Glutamatergic neuron (in vitro differentiated cells): ENCODE measurements at regions not wholly inside any gene's neighbourhood (a gene's known extent, or its start where the extent isn't known, plus 50 kb on each side); places are given as distances from the start of the nearest gene placed in this dataset.

ENCODE experiments used
- DNase-seq: peaks from one replicate; pipeline ENCODE4 v3.0.0; 2022
- H3K27ac Mint-ChIP-seq: one replicate; pipeline ENCODE4 v1.8.0; 2020; ENCODE audit warnings: mild to moderate bottlenecking, mixed read lengths, inconsistent platforms; ENCODE audit not compliant: unreplicated experiment
- H3K27me3 Mint-ChIP-seq: one replicate; pipeline ENCODE4 v1.8.0; 2020; ENCODE audit warnings: mild to moderate bottlenecking, moderate library complexity, mixed read lengths, inconsistent platforms; ENCODE audit not compliant: unreplicated experiment
- H3K36me3 Mint-ChIP-seq: one replicate; pipeline ENCODE4 v1.8.0; 2020; ENCODE audit warnings: mild to moderate bottlenecking, mixed read lengths, inconsistent platforms; ENCODE audit not compliant: unreplicated experiment
- H3K4me1 Mint-ChIP-seq: one replicate; pipeline ENCODE4 v1.8.0; 2020; ENCODE audit warnings: mild to moderate bottlenecking, low read depth, mixed read lengths, inconsistent platforms; ENCODE audit not compliant: unreplicated experiment
- H3K4me3 Mint-ChIP-seq: one replicate; pipeline ENCODE4 v1.8.0; 2020; ENCODE audit warnings: mild to moderate bottlenecking, mixed read lengths, inconsistent platforms; ENCODE audit not compliant: unreplicated experiment
- H3K9me3 Mint-ChIP-seq: one replicate; pipeline ENCODE4 v1.8.0; 2020; ENCODE audit warnings: mild to moderate bottlenecking, moderate library complexity, mixed read lengths, inconsistent platforms; ENCODE audit not compliant: unreplicated experiment
- CTCF ChIP-seq: fragments of 200-600 bp; sonication (generic); IDR thresholded peaks from one replicate; pipeline ENCODE4 v1.5.0; 2021; ENCODE audit not compliant: partially characterized antibody, unreplicated experiment

- Mint-ChIP-seq H3K36me3 (no peaks in the 10 kb centered on the region), H3K4me1 (peaks cover 3% of the 10 kb centered on the region), H3K27me3 (peaks cover 11% of the 10 kb centered on the region), H3K4me3 (no peak overlapping the region), H3K9me3 (peaks cover 1% of the 10 kb centered on the region), H3K27ac (no peak overlapping the region)
- TF ChIP-seq CTCF = no peak
- DNase-seq = no peak
These were observed 81.7 kb upstream of the SHISAL1 start for GRCh38 chr22:44394246-44395117.

DNA sequence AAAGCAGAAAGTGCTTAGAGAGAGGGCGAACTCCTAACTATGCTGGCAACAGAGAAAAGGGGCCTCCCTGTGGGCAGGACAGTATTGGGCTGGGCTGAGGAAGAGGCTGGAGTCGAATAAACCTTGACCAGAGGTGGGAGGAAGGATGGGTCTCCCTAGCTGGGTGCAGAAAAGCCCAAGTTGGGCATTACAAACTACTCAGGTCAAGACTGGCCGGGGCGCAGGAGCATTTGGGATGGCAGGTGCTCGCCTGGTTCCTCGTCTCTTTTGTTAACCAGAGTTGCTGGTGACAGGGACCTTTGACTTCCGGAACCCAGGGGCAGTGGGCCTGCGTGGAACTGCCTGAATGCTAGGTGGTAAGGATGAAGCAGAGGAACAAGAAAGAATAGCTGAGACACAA lies 80.3 kb upstream of the SHISAL1 start:
- H3K9me3 Mint-ChIP-seq = peaks cover 1% of the 10 kb centered on the region
- H3K4me3 Mint-ChIP-seq = no peak overlapping the region
- no peak for DNase-seq
- TF ChIP-seq CTCF = no peak
- no peak overlapping the region for H3K27ac Mint-ChIP-seq
- H3K36me3 Mint-ChIP-seq = no peaks in the 10 kb centered on the region
- H3K27me3 Mint-ChIP-seq = peaks cover 8% of the 10 kb centered on the region
- H3K4me1 Mint-ChIP-seq = peaks cover 3% of the 10 kb centered on the region

DNA sequence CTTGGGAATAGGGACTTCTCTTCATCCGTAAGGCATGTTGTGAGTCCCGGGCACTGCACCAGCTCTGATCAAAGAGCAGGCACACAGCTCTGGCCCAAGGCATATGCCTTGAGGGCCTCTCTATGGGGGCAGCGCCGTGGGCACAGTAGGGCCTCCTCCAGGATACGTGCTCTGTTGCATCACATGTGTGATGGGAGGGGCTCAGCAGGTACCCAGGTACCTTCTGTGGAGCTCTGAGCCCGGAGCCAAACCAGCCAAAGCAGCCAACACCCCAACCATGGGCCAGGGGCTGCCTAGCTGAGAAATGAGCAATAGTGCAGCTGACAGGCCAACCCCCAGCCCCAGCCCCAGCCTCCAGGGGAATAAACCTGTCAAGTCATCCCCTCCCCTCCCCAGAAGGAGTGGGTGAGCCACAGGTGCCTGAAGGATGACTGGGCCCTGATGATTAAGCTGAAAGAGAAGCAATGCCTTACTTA lies 79.7 kb upstream of the SHISAL1 start:
- peaks cover 8% of the 10 kb centered on the region for H3K27me3 Mint-ChIP-seq
- no peak for TF ChIP-seq CTCF
- DNase-seq = no peak
- H3K9me3 Mint-ChIP-seq = peaks cover 1% of the 10 kb centered on the region
- no peak overlapping the region for H3K27ac Mint-ChIP-seq
- H3K4me1 Mint-ChIP-seq = peaks cover 3% of the 10 kb centered on the region
- H3K4me3 Mint-ChIP-seq = no peak overlapping the region
- H3K36me3 Mint-ChIP-seq = no peaks in the 10 kb centered on the region

GRCh38 chr22:44391481-44392445 lies 79.0 kb upstream of the SHISAL1 start:
- H3K27me3 Mint-ChIP-seq = peaks cover 12% of the 10 kb centered on the region
- H3K4me1 Mint-ChIP-seq = peaks cover 3% of the 10 kb centered on the region
- no peak for DNase-seq
- TF ChIP-seq CTCF = no peak
- H3K9me3 Mint-ChIP-seq = peaks cover 1% of the 10 kb centered on the region
- H3K27ac Mint-ChIP-seq = no peak overlapping the region
- H3K36me3 Mint-ChIP-seq = no peaks in the 10 kb centered on the region
- H3K4me3 Mint-ChIP-seq = no peak overlapping the region
